GM12873 (cell line): ENCODE measurements at regions not wholly inside any gene's neighbourhood (a gene's known extent, or its start where the extent isn't known, plus 50 kb on each side); places are given as distances from the start of the nearest gene placed in this dataset.
A peak's percentile ranks its signal among the peaks of the same experiment; 100 is the strongest.

Experiments
- TF ChIP-seq, protein P1 (sequence below): IDR thresholded peaks from 2 replicates; pipeline ENCODE4 v1.5.1; 2012; ENCODE audit warnings: low read depth, mild to moderate bottlenecking, moderate library complexity, low read length, control low read depth; ENCODE audit not compliant: insufficient read depth; ENCODE audit errors: missing control alignments

DNA sequence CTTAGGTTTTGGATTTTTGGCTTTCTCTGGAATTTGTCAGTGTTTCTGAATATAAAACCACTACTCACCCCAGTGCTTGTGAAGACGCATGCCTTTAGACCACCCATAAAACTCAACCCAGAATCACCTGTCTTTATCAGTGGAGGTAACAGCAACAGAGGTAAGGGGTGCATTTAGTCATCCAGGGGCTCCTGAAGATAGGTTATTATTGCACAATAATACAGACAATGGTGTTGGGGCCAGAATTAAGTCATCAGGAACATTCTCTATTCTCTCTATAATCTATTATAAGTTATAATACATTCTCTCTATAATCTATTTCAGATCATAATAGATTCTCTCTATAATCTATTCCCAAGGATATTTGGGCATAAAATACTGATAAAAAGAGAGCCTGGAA lies 100.2 kb upstream of the KCNQ5 start:
- TF ChIP-seq, protein P1, sequence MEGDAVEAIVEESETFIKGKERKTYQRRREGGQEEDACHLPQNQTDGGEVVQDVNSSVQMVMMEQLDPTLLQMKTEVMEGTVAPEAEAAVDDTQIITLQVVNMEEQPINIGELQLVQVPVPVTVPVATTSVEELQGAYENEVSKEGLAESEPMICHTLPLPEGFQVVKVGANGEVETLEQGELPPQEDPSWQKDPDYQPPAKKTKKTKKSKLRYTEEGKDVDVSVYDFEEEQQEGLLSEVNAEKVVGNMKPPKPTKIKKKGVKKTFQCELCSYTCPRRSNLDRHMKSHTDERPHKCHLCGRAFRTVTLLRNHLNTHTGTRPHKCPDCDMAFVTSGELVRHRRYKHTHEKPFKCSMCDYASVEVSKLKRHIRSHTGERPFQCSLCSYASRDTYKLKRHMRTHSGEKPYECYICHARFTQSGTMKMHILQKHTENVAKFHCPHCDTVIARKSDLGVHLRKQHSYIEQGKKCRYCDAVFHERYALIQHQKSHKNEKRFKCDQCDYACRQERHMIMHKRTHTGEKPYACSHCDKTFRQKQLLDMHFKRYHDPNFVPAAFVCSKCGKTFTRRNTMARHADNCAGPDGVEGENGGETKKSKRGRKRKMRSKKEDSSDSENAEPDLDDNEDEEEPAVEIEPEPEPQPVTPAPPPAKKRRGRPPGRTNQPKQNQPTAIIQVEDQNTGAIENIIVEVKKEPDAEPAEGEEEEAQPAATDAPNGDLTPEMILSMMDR = no peak

DNA sequence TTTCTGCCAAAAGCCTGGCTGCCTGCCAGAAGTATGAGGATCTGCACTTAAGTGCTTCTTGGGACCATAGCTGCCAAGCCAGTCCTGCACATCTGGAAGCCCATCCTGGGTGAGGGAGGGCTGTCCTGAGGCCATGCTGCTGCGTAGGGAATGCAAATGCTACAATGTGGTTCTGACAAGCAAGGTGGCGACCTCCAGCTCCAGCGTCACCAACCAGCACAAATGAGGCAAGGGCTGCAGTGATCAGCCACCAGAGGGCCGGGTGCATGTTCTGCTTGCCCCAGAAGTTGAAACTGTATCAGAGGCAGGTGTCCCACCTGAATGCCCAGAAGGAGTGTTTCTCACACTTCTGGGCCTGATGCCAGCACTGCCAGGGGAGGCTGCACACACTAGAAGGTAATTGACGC lies 99.1 kb upstream of the KCNQ5 start:
- TF ChIP-seq, protein P1 = peak; percentile 65

DNA sequence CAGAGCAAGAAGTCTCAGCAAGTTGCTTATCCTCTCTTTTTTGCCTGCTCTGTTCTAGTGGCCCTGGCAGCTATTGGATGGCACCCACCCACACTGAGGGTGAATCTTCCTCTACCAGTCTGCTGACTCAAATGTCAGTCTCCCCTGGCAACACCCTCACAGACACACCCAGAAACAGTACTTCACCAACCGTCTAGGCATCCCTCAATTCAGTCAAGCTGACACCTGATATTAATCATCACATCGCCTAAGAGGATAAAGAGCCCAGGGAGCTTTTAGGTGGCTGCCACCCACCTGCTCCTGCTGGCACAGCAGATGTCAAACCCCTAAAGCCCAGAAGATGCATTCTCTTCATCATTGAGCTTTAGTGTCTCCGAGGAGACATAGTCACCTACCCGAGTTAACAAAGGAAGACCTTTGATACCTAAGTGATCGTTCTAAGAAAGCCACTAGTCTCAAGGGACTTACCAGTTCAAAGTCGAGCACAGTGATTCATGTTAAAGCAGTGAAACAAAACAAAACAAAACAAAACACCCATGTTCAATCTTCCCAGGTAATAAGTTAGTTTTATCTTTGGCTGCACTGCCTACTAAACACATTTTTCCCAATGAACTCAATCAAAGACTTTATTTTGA lies 97.7 kb upstream of the KCNQ5 start:
- TF ChIP-seq, protein P1 = no peak

- TF ChIP-seq, protein P1 = no peak
These were observed 95.9 kb upstream of the KCNQ5 start for GRCh38 chr6:72525821-72526510.

DNA sequence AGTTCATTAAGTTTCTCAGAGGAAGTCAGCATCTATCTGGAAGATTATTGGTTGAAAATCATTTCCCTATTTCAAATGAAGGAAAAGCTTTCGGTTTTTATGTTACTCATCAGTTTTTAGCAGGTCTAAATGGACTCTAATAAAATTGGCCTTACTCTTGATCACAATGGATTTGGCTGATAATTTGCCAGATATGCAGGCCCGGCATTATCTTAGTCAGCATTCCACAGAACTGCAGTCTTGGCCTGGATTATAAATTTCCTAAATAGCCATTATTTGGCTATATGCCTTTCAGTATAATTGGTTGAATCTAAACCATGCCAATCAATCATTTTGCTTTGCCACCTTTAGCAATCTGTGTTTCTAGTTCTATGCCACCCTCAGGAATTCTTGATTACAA lies 91.7 kb upstream of the KCNQ5 start:
- TF ChIP-seq, protein P1 = no peak

DNA sequence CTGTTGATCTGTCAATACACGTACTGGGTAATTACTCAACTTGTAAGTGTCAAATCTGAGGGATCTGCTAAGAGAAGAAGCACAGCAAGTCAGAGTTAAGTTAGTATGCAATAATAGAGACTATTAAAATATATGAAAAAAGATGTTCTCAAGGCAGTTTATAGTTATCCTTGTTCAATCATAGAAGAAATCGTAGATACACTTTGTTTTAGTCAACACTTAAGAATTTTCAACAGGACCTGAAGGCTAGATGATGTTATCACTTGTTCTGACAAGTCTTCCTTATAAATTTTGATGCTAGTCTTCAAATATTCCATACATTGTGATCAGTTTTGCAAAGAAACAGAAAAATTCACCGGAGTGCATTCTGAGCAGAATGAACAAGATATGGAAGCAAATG lies 91.1 kb upstream of the KCNQ5 start:
- TF ChIP-seq, protein P1 = no peak

DNA sequence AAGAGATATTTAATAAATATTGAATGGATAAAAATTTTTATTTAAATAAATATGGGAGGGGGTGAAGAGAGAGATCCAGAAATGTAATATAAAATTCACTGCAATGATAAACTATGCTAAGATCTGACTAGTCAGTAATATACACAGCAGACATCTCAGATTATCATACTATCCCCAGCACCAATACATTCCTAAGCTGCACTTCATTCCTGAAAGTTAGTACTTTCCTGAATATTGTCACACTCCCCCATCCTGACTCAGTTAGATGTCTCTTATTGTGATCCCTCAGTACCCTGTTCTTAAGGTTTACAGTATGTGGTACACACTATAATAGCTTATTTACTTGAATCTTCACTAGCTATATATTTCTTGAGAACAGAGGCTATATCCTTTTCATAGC lies 88.3 kb upstream of the KCNQ5 start:
- TF ChIP-seq, protein P1 = no peak
